HUES6 (cell line): ENCODE measurements at regions not wholly inside any gene's neighbourhood (a gene's known extent, or its start where the extent isn't known, plus 50 kb on each side); places are given as distances from the start of the nearest gene placed in this dataset.
"Not testable (repeated sequence)": the region's sequence is repeated elsewhere in the genome, so short reads cannot be mapped to it uniquely, and the experiment has no call there.

Source experiments
- H3K27ac ChIP-seq: 2 replicates; pipeline ENCODE4 v1.7.0; 2013; ENCODE audit warnings: low read depth, mild to moderate bottlenecking, low read length, inconsistent platforms
- H3K27me3 ChIP-seq: 2 replicates; pipeline ENCODE4 v1.6.1; 2013; ENCODE audit warnings: low read length; ENCODE audit not compliant: control insufficient read depth, insufficient read depth
- H3K36me3 ChIP-seq: 2 replicates; pipeline ENCODE4 v1.6.1; 2013; ENCODE audit warnings: low read length; ENCODE audit not compliant: control insufficient read depth, insufficient read depth
- H3K4me1 ChIP-seq: 2 replicates; pipeline ENCODE4 v1.6.1; 2013; ENCODE audit warnings: low read length; ENCODE audit not compliant: control insufficient read depth, insufficient read depth
- H3K4me3 ChIP-seq: 2 replicates; pipeline ENCODE4 v1.5.1; 2013; ENCODE audit warnings: low read depth, low read length
- H3K9ac ChIP-seq: one replicate; pipeline ENCODE4 v1.6.1; 2013; ENCODE audit warnings: mild to moderate bottlenecking, low read length
- H3K9me3 ChIP-seq: 2 replicates; pipeline ENCODE4 v1.6.1; 2013; ENCODE audit warnings: low read depth, low read length; ENCODE audit not compliant: control insufficient read depth, insufficient read depth

DNA sequence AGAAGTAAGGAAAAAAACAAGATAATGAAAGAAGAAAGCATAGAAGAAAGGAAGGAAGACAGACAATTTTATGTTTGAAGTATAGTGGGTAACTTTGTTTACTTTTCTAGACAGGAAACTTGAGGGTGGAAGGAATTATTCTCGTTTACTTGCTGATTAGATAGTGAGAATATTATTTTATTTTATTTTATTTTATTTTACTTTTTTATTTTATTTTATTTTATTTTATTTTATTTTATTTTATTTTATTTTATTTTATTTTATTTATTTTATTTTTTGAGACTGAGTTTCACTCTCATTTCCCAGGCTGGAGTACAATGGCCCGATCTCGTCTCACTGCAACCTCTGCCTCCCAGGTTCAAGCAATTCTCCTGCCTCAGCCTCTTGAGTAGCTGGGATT is 623.1 kb upstream of the COX7C start:
- not testable (repeated sequence) for H3K4me3 ChIP-seq, H3K4me1 ChIP-seq, H3K27me3 ChIP-seq, H3K36me3 ChIP-seq, H3K9ac ChIP-seq, H3K27ac ChIP-seq
- peaks cover 22% of the 10 kb centered on the region for H3K9me3 ChIP-seq

DNA sequence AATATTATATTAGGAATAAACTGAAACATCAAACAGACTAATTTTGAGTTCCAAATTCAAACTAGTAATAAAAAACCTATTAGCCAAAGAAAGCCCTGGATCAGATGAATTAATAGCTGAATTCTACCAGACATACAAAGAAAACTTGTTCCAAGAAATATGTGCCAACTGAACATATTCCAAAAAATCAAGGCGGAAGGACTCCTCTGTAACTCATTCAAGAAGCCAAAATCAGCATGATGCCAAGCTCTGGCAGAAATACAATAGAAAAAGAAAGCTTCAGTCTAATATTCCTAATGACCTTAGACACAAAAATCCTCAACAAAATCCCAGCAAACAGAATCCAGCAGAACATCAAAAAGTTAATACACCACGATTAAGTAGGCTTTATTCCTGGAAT is 619.1 kb upstream of the COX7C start:
- Histone ChIP-seq H3K36me3 (no peaks in the 10 kb centered on the region), H3K27ac (no peak overlapping the region), H3K9ac (no peak overlapping the region), H3K9me3 (no peaks in the 10 kb centered on the region), H3K27me3 (no peaks in the 10 kb centered on the region), H3K4me1 (no peaks in the 10 kb centered on the region), H3K4me3 (no peak overlapping the region)

DNA sequence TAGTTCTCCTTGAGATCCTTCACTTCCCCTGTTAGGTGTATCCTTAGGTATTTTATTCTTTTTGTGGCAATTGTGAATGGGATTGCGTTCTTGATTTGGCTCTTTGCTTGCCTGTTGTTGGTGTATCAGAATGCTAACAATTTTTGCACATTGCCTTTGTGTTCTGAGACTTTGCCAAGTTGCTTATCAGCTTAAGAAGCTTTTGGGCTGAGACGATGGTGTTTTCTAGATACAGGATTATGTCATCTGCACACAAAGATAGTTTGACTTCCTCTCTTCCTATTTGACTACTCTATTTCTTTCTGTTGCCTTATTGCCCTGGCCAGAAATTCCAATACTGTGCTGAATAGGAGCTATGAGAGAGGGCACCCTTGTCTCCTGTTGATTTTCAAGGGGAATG is 609.4 kb upstream of the COX7C start:
- Histone ChIP-seq H3K27ac (no peak overlapping the region), H3K9me3 (no peaks in the 10 kb centered on the region; the same call in 1 of the 2 replicates), H3K9ac (no peak overlapping the region), H3K4me1 (no peaks in the 10 kb centered on the region), H3K4me3 (no peak overlapping the region), H3K27me3 (no peaks in the 10 kb centered on the region), H3K36me3 (no peaks in the 10 kb centered on the region)

DNA sequence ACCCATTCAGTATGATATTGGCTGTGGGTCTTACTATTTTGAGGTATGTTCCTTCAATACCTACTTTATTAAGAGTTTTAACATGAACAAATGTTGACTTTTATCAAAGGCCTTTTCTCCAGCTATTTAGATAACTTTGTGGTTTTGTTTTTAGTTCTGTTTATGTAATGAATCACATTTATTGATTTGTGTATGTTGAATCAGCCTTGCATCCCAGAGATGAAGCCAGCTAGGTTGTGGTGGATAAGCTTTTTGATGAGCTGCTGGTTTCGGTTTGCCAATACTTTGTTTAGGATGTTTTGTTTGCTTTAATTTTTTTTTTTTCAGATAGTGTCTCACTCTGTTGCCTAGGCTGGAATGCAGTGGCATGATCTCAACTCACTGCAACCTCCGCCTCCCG is 609.0 kb upstream of the COX7C start:
- no peak overlapping the region for H3K27ac ChIP-seq
- H3K27me3 ChIP-seq = no peaks in the 10 kb centered on the region
- no peaks in the 10 kb centered on the region for H3K36me3 ChIP-seq
- no peak overlapping the region for H3K9ac ChIP-seq
- no peaks in the 10 kb centered on the region; the same call in 1 of the 2 replicates for H3K9me3 ChIP-seq
- H3K4me3 ChIP-seq = no peak overlapping the region
- H3K4me1 ChIP-seq = no peaks in the 10 kb centered on the region

DNA sequence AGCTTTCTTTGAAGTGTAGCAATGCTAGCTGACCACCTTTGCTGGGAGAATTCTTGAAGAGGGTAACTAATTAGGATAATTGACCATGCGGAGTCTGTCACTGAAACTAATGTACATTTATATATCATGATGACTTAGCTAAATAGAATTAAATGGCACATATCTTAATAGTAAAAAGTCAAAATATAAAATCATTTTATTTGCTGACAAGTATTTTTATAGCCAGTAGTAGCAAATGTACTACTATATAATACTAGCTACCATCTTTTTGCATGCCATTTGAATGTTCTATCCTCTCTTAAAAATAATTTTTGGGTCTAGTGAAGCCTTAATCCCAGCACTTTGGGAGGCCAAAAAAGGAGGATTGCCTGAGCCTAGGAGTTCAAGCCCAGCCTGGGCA is 605.8 kb upstream of the COX7C start:
- H3K9ac ChIP-seq = no peak overlapping the region
- no peaks in the 10 kb centered on the region for H3K4me1 ChIP-seq
- H3K27ac ChIP-seq = no peak overlapping the region
- H3K4me3 ChIP-seq = no peak overlapping the region
- H3K36me3 ChIP-seq = no peaks in the 10 kb centered on the region
- no peaks in the 10 kb centered on the region for H3K27me3 ChIP-seq
- no peaks in the 10 kb centered on the region; the same call in 1 of the 2 replicates for H3K9me3 ChIP-seq

DNA sequence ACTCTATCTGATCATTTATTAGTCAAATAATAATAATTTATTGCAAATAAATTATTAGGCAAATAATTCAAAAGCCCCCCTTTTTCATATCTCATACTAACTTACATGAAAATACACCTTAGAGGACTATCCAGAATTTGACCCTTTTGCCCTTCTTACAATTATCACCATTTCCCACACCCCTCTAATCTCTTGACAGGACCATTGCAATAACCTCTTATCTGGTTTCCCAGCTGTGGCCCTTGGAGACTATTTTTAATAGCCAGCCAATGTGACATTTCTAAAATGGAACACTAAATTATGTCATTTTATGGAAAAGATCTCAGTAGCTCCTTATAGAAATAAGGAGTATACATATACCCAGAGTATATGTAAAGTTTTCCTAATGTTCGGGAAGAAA is 588.4 kb upstream of the COX7C start:
- H3K4me1 ChIP-seq = no peaks in the 10 kb centered on the region

DNA sequence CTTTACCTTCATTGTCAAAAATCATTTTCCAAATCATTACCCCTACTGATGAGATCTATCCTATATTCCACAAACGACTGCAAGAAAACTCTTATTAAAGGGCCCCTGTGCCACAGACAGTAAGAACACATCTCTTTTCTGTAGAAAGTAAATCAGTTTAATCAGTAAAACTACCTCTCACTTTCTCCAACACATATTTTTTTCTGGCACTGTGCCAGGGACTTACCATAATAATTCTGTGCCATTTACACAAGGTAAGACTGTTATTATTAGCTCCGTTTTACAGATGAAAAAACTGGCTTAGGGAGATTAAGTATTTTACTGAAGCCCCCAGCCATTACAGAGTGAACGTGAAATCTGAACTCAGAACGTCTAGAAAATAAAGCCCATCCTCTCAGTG is 587.0 kb upstream of the COX7C start:
- Histone ChIP-seq H3K9me3 (no peaks in the 10 kb centered on the region), H3K9ac (no peak overlapping the region), H3K4me3 (no peak overlapping the region), H3K4me1 (no peaks in the 10 kb centered on the region), H3K27ac (no peak overlapping the region), H3K36me3 (no peaks in the 10 kb centered on the region), H3K27me3 (no peaks in the 10 kb centered on the region)

More for the DNA sequence above, 588.4 kb upstream of the COX7C start:
- Histone ChIP-seq H3K9ac (no peak overlapping the region), H3K27ac (no peak overlapping the region), H3K36me3 (no peaks in the 10 kb centered on the region), H3K27me3 (no peaks in the 10 kb centered on the region), H3K9me3 (no peaks in the 10 kb centered on the region), H3K4me3 (no peak overlapping the region)

DNA sequence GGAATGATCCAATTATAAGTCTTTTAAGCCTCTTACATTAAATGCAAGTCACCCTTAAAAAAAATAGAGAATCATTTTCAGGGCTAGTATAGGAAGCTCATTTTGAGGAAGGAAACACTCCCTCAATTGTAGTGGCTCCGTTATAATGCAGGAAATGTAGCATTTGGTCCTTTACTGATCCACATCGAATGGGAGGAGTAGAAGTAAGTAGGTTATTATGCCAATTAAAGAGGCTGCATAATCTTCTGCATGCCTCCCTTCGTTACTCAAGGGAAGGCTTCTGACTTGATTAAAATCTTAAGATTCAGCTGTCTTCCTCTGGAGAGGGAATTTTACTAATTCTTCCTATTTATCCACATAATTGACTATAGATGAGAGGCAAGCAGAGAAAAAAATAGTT is 579.2 kb upstream of the COX7C start:
- H3K4me1 ChIP-seq = no peaks in the 10 kb centered on the region
- no peaks in the 10 kb centered on the region for H3K9me3 ChIP-seq
- H3K4me3 ChIP-seq = no peak overlapping the region
- H3K9ac ChIP-seq = no peak overlapping the region
- no peaks in the 10 kb centered on the region for H3K36me3 ChIP-seq
- H3K27ac ChIP-seq = no peak overlapping the region
- no peaks in the 10 kb centered on the region for H3K27me3 ChIP-seq

DNA sequence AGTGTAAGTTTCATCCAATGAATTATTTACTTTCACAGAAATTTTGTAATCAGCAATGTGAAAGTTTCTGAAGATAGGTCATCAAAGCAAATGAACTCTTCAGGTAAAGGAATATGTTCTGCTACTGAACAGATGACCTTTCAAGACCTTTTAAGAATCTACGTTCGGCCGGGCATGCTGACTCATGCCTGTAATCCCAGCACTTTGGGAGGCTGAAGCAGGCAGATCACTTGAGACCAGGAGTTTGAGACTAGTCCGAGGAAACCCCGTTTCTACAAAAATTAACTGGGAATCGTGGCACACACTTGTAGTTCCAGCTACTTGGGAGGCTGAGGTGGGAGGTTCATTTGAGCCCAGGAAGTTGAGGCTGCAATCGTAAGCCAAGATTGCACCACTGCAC is 578.4 kb upstream of the COX7C start:
- Histone ChIP-seq H3K4me1 (no peaks in the 10 kb centered on the region), H3K27me3 (no peaks in the 10 kb centered on the region), H3K27ac (no peak overlapping the region), H3K9ac (no peak overlapping the region), H3K36me3 (no peaks in the 10 kb centered on the region), H3K9me3 (no peaks in the 10 kb centered on the region), H3K4me3 (no peak overlapping the region)

DNA sequence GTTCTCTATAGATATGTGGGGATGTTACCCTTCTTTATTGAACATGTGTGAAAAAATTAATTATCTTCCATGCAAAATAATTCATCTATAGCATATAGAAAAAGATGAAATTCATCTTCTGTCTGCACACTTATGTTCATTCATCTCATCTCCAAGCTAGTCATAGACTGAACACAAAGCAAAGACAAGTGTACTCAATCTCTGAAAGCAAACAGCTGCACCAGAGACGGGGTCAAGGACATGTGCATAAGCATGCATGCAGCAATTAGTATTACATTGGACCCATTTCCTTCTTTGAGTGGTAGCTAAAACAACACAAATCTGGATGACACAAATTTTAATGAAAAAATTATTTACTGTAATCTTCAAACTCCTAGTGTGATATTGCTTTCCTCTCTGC is 547.0 kb upstream of the COX7C start:
- H3K4me1 ChIP-seq = no peaks in the 10 kb centered on the region
- H3K27me3 ChIP-seq = no peaks in the 10 kb centered on the region
- no peak overlapping the region for H3K27ac ChIP-seq
- H3K9me3 ChIP-seq = no peaks in the 10 kb centered on the region
- no peak overlapping the region for H3K9ac ChIP-seq
- no peaks in the 10 kb centered on the region for H3K36me3 ChIP-seq
- H3K4me3 ChIP-seq = no peak overlapping the region

DNA sequence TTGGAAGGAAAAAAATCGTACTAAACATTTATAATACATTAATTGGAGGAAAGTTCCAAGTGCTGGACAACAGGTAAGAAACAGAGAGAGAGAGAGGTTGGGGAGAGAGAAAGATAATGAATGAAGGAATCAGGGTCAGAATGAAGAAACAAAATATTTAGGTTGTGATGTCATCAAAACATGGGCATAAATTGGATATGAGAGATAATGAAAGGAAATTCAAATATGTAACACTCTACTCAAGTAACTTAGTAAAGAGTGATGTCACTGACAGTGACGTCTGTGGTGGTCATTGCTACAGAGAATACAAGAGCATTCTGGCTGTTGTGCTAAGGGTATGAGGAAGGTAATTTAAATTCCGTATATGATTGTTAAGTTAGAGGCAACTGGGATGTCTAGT is 543.4 kb upstream of the COX7C start:
- Histone ChIP-seq H3K4me3 (no peak overlapping the region), H3K4me1 (no peaks in the 10 kb centered on the region), H3K9me3 (no peaks in the 10 kb centered on the region), H3K27ac (no peak overlapping the region), H3K9ac (no peak overlapping the region), H3K27me3 (no peaks in the 10 kb centered on the region), H3K36me3 (no peaks in the 10 kb centered on the region)

DNA sequence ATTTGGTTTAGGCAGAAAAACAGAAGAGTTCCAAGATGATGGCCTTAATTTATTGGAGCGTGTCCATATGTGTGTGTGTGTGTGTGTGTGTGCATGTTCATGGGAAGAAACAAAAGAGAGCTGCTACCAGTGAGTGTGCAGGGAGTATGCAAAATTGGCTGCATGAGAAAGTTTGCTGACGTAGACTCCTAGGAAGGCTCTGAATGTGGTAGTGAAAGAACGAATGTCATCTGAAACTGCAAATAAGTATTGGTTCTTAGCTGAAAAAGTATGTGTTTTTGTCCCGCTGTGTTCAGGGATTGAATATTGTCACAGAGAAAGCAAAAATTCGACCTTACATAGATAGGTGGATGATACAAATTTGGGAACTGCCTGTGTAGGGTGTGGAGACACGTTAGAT is 542.6 kb upstream of the COX7C start:
- H3K4me3 ChIP-seq = no peak overlapping the region
- no peak overlapping the region for H3K9ac ChIP-seq
- no peaks in the 10 kb centered on the region for H3K27me3 ChIP-seq
- no peak overlapping the region for H3K27ac ChIP-seq
- H3K36me3 ChIP-seq = no peaks in the 10 kb centered on the region
- no peaks in the 10 kb centered on the region for H3K9me3 ChIP-seq
- H3K4me1 ChIP-seq = no peaks in the 10 kb centered on the region
